HG03521 (cell line): ENCODE measurements at regions not wholly inside any gene's neighbourhood (a gene's known extent, or its start where the extent isn't known, plus 50 kb on each side); places are given as distances from the start of the nearest gene placed in this dataset.

Experiments used
- ATAC-seq: cut with Tn5 transposase; IDR thresholded peaks from one replicate; pipeline ENCODE4 v1.9.1; 2021; ENCODE audit warnings: mild to moderate bottlenecking, moderate library complexity; ENCODE audit not compliant: unreplicated experiment

GRCh38 chr4:180698550-180699195, 1544.5 kb upstream of the TENM3 start:
- no peak for ATAC-seq

GRCh38 chr4:180706766-180707165, 1536.4 kb upstream of the TENM3 start:
- no peak for ATAC-seq

GRCh38 chr4:180710628-180711337, 1532.4 kb upstream of the TENM3 start:
- no peak for ATAC-seq

- ATAC-seq, result no peak
Observed at GRCh38 chr4:180717451-180718033, 1525.7 kb upstream of the TENM3 start.

GRCh38 chr4:180721356-180721755, 1521.8 kb upstream of the TENM3 start:
- ATAC-seq, result no peak

- no peak for ATAC-seq
Observed at GRCh38 chr4:180726611-180727010, 1516.6 kb upstream of the TENM3 start.

GRCh38 chr4:180727478-180727877, 1515.7 kb upstream of the TENM3 start:
- ATAC-seq, result no peak

- ATAC-seq, result no peak
Observed at GRCh38 chr4:180734753-180735432, 1508.3 kb upstream of the TENM3 start.

GRCh38 chr4:180741703-180742102, 1501.5 kb upstream of the TENM3 start:
- no peak for ATAC-seq

- ATAC-seq, result no peak
Observed at GRCh38 chr4:180745019-180745418, 1498.2 kb upstream of the TENM3 start.

GRCh38 chr4:180751009-180751408, 1492.2 kb upstream of the TENM3 start:
- no peak for ATAC-seq

- no peak for ATAC-seq
Observed at GRCh38 chr4:180757927-180758326, 1485.3 kb upstream of the TENM3 start.

- no peak for ATAC-seq
Observed at GRCh38 chr4:180766045-180766444, 1477.2 kb upstream of the TENM3 start.

GRCh38 chr4:180766944-180767729, 1476.1 kb upstream of the TENM3 start:
- ATAC-seq, result no peak

- ATAC-seq, result no peak
Observed at GRCh38 chr4:180768610-180769009, 1474.6 kb upstream of the TENM3 start.

- no peak for ATAC-seq
Observed at GRCh38 chr4:180769791-180770190, 1473.4 kb upstream of the TENM3 start.

GRCh38 chr4:180770265-180770664, 1472.9 kb upstream of the TENM3 start:
- ATAC-seq, result no peak

- no peak for ATAC-seq
Observed at GRCh38 chr4:180784940-180785339, 1458.3 kb upstream of the TENM3 start.

GRCh38 chr4:180788729-180789128, 1454.5 kb upstream of the TENM3 start:
- ATAC-seq, result no peak

- no peak for ATAC-seq
Observed at GRCh38 chr4:180789929-180790328, 1453.3 kb upstream of the TENM3 start.

- ATAC-seq, result no peak
Observed at GRCh38 chr4:180790471-180790870, 1452.7 kb upstream of the TENM3 start.
